ENCODE measurements at regions not wholly inside any gene's neighbourhood (a gene's known extent, or its start where the extent isn't known, plus 50 kb on each side); places are given as distances from the start of the nearest gene placed in this dataset.

DNA sequence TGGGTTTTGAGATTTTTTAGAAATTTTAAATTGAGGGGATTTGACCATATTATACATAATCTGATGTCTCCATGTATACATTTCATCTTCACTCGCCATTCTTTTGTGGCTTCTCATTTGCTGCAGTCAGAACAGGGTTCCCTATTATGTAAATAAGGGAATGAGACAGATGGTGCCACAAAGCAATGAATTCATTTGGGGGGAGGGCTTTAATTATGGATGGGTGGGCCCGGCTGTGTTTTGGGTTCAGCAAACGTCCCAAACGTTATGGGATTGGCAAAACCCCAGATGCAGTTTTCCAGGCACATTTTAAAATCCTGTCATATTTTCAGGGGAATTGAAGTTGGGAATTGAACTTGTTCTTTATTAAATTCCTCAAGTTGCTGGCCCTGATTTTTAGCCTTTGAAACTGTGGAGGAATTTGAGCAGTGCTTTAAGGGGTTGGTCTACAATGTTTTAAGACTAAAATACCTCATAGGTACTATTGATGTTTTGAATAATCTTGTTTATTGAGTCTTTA is 558.5 kb upstream of the ZNF462 start:
- TF ChIP-seq, protein P1, sequence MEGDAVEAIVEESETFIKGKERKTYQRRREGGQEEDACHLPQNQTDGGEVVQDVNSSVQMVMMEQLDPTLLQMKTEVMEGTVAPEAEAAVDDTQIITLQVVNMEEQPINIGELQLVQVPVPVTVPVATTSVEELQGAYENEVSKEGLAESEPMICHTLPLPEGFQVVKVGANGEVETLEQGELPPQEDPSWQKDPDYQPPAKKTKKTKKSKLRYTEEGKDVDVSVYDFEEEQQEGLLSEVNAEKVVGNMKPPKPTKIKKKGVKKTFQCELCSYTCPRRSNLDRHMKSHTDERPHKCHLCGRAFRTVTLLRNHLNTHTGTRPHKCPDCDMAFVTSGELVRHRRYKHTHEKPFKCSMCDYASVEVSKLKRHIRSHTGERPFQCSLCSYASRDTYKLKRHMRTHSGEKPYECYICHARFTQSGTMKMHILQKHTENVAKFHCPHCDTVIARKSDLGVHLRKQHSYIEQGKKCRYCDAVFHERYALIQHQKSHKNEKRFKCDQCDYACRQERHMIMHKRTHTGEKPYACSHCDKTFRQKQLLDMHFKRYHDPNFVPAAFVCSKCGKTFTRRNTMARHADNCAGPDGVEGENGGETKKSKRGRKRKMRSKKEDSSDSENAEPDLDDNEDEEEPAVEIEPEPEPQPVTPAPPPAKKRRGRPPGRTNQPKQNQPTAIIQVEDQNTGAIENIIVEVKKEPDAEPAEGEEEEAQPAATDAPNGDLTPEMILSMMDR (conservative IDR thresholded peaks at IDR 0.05): no peak
- no peaks in the 10 kb centered on the region for H3K79me1 ChIP-seq (ENCODE audit: insufficient read depth, low read depth, low read length, poor library complexity, severe bottlenecking)
- no peak overlapping the region for H2BK12ac ChIP-seq (ENCODE audit: insufficient read length, low read depth, low read length)
- no peak overlapping the region for H3K14ac ChIP-seq (ENCODE audit: insufficient read depth, low read length)
- H3K79me2 ChIP-seq (ENCODE audit: insufficient read depth, low read length): no peaks in the 10 kb centered on the region
- no peak overlapping the region for H2AFZ ChIP-seq (ENCODE audit: low read length)
- no peak overlapping the region for H2BK5ac ChIP-seq (ENCODE audit: insufficient read length, low read length)
- no peak overlapping the region for H3K18ac ChIP-seq (ENCODE audit: insufficient read length, low read depth, low read length)
- Mint-ChIP-seq H3K27ac (no peak overlapping the region), H3K4me3 (no peak overlapping the region), H3K9me3 (no peaks in the 10 kb centered on the region), H3K4me1 (peaks cover 5 to 10% of the 10 kb centered on the region in 2 experiments), H3K36me3 (ENCODE audit: insufficient read depth in 1 of 3, low read depth in 3 of 3) (no peaks in the 10 kb centered on the region), H3K27me3 (ENCODE audit: low read depth) (peaks cover 5% of the 10 kb centered on the region)
- H3K23ac ChIP-seq (ENCODE audit: insufficient read length, low read depth, low read length): no peak overlapping the region
- no peak overlapping the region for H4K5ac ChIP-seq (ENCODE audit: insufficient read length, low read depth, low read length)
- no peaks in the 10 kb centered on the region for H3K23me2 ChIP-seq (ENCODE audit: insufficient read length, low read depth, low read length, poor library complexity, severe bottlenecking)
- H2BK20ac ChIP-seq (ENCODE audit: low read depth, low read length, poor library complexity, severe bottlenecking): no peak overlapping the region
- H3K27ac ChIP-seq (ENCODE audit: insufficient read length, low read depth, low read length): no peak overlapping the region
- H2BK120ac ChIP-seq (ENCODE audit: low read depth, low read length, poor library complexity, severe bottlenecking): no peak overlapping the region
- H3K4ac ChIP-seq (ENCODE audit: low read depth, low read length): no peak overlapping the region
- no peaks in the 10 kb centered on the region for H3K27me3 ChIP-seq (ENCODE audit: insufficient read depth, low read length)
- no peak overlapping the region for H3T11ph ChIP-seq (ENCODE audit: low read length)
- no peak overlapping the region for H2AK5ac ChIP-seq (ENCODE audit: insufficient read length, low read length)
- no CpG with 5 or more reads among the region's 4 CpGs for WGBS (ENCODE audit: extremely low coverage, insufficient read length, low lambda C conversion rate)
- no peak overlapping the region for H4K91ac ChIP-seq (ENCODE audit: insufficient read length, low read depth, low read length)
- DNase-seq: no peak
- no peaks in the 10 kb centered on the region for H3K4me1 ChIP-seq (ENCODE audit: insufficient read depth, low read length)
- no peak overlapping the region for H2BK15ac ChIP-seq (ENCODE audit: low read depth, low read length)
- H3K9ac ChIP-seq (ENCODE audit: extremely low read depth, insufficient read length, low read length): no peak overlapping the region
- H4K8ac ChIP-seq (replicated peaks; ENCODE audit: insufficient read length, low read depth, low read length): no peak overlapping the region
- H3K9me3 ChIP-seq (ENCODE audit: control insufficient read depth, low read depth, low read length): no peaks in the 10 kb centered on the region
- H3K56ac ChIP-seq (ENCODE audit: insufficient read length, low read depth, low read length): no peak overlapping the region
- no peak overlapping the region for H3K4me2 ChIP-seq (ENCODE audit: insufficient read depth, insufficient read length, low read length)
- H4K20me1 ChIP-seq (ENCODE audit: control insufficient read depth, insufficient read depth, insufficient read length): no peaks in the 10 kb centered on the region

Measured in H9 (cell line).